ENCODE measurements at regions not wholly inside any gene's neighbourhood (a gene's known extent, or its start where the extent isn't known, plus 50 kb on each side); places are given as distances from the start of the nearest gene placed in this dataset.
"Not testable (repeated sequence)": the region's sequence is repeated elsewhere in the genome, so short reads cannot be mapped to it uniquely, and the experiment has no call there.

DNA sequence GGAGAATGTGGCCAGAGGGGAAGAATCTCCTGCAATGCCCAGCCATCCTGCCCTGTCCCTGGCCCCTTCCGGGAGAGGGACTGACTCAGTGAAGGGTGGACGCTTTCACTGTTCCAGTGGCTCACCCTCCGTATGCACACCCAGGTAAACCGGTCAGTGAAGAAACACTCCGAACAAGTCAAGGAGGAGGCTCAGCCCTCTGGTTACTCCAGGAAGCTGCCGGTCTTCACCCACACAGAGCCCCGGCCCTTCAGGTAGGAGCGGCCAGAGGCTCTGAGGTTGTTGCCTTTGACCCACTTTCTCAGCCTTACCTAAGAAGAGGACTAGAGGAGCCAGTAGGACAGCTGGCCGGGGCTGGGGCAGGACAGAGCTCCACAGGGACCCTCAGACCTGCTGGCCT is 4419.8 kb upstream of the TPTE start:
- H4K12ac ChIP-seq (ENCODE audit: low read depth, low read length); H2BK120ac ChIP-seq (ENCODE audit: insufficient read depth, low read length, poor library complexity); H3K4ac ChIP-seq (ENCODE audit: low read depth, low read length); DNase-seq; H2AK5ac ChIP-seq (ENCODE audit: low read length); H2BK5ac ChIP-seq (ENCODE audit: low read depth, low read length, poor library complexity); H3K79me2 ChIP-seq (ENCODE audit: control insufficient read depth, insufficient read depth, low read length, poor library complexity); H4K91ac ChIP-seq (ENCODE audit: low read depth, low read length); H2AFZ ChIP-seq (ENCODE audit: insufficient read depth, low read length, poor library complexity); H3K4me2 ChIP-seq (ENCODE audit: low read length); H3K9me3 ChIP-seq (ENCODE audit: insufficient read depth, low read depth, low read length); H3K4me3 ChIP-seq (ENCODE audit: low read depth, low read length); H3K14ac ChIP-seq (ENCODE audit: low read length); H4K8ac ChIP-seq (ENCODE audit: low read depth, low read length); H3K27ac ChIP-seq (ENCODE audit: low read depth, low read length); H3K4me1 ChIP-seq (ENCODE audit: control insufficient read depth in 1 of 2, insufficient read depth in 2 of 2, low read length in 2 of 2); H3K27me3 ChIP-seq (ENCODE audit: insufficient read depth, low read length); H3K36me3 ChIP-seq (ENCODE audit: control insufficient read depth in 1 of 2, insufficient read depth in 2 of 2, low read length in 2 of 2); H2BK12ac ChIP-seq (ENCODE audit: low read length); H3K9ac ChIP-seq (ENCODE audit: low read length); H3K79me1 ChIP-seq (ENCODE audit: low read length); H3K23ac ChIP-seq (ENCODE audit: low read length); H3K18ac ChIP-seq (ENCODE audit: low read length): not testable (repeated sequence)
- WGBS (ENCODE audit: extremely low coverage, insufficient coverage, insufficient read length), result no CpG with 5 or more reads among the region's 9 CpGs

GRCh38 chr21:6104546-6104945 is 4416.8 kb upstream of the TPTE start:
- not testable (repeated sequence) for H3K14ac ChIP-seq (ENCODE audit: low read length); H2BK120ac ChIP-seq (ENCODE audit: insufficient read depth, low read length, poor library complexity); H3K9ac ChIP-seq (ENCODE audit: low read length); H3K79me1 ChIP-seq (ENCODE audit: low read length); H2BK12ac ChIP-seq (ENCODE audit: low read length); H4K12ac ChIP-seq (ENCODE audit: low read depth, low read length); H3K27ac ChIP-seq (ENCODE audit: low read depth, low read length); H2AFZ ChIP-seq (ENCODE audit: insufficient read depth, low read length, poor library complexity); H3K79me2 ChIP-seq (ENCODE audit: control insufficient read depth, insufficient read depth, low read length, poor library complexity); H4K8ac ChIP-seq (ENCODE audit: low read depth, low read length); H3K4me3 ChIP-seq (ENCODE audit: low read depth, low read length); H3K36me3 ChIP-seq (ENCODE audit: control insufficient read depth in 1 of 2, insufficient read depth in 2 of 2, low read length in 2 of 2); H3K9me3 ChIP-seq (ENCODE audit: insufficient read depth, low read depth, low read length); H4K91ac ChIP-seq (ENCODE audit: low read depth, low read length); H3K18ac ChIP-seq (ENCODE audit: low read length); H3K4me2 ChIP-seq (ENCODE audit: low read length); H2BK5ac ChIP-seq (ENCODE audit: low read depth, low read length, poor library complexity); H3K27me3 ChIP-seq (ENCODE audit: insufficient read depth, low read length); H2AK5ac ChIP-seq (ENCODE audit: low read length); H3K23ac ChIP-seq (ENCODE audit: low read length); H3K4ac ChIP-seq (ENCODE audit: low read depth, low read length); DNase-seq; H3K4me1 ChIP-seq (ENCODE audit: control insufficient read depth in 1 of 2, insufficient read depth in 2 of 2, low read length in 2 of 2)
- no CpG with 5 or more reads among the region's 8 CpGs for WGBS (ENCODE audit: extremely low coverage, insufficient coverage, insufficient read length)

DNA sequence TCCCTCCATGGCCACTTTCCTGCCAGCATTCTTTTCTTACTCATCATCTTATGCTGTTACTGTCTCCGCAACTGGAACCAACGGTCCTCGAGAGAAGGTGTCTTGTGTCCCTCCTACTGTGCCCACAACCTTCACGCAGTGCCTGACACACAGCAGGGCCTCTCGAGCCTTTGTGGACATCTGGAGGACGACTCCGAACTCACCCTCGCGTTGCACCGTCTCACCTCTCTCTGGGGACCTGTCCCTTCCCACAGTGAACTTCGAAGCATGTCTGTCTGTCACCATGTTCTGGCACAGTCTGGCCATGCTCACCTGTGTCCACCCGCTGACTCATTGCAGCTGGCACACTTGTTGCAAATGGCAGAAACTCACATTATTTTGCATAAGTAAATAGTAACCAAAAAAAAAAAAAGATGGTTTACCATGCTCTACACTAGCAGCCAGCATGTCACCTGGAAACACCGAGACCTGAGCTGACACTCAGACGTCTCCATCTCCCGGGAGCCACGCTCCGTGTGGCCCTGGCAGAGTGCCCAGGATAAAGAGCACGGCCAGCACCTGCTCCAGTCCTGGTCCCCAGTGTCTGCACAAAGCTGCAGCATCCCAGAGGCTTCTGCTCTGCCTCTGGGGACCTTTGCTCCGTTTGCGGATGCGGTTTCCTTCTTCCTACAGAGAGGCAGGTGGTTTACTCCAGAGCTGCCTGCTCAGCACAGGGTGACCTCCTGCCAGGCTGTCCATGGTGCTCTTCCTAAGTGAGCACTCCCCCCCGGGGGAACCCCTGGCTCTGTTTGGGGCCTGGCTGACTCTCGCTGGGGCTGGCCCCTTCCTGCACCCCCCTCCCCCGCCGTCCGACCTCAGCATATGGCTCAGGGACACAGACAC is 4414.5 kb upstream of the TPTE start:
- H3K23ac ChIP-seq (ENCODE audit: low read length); H4K91ac ChIP-seq (ENCODE audit: low read depth, low read length); H3K4me3 ChIP-seq (ENCODE audit: low read depth, low read length); H3K14ac ChIP-seq (ENCODE audit: low read length); H3K18ac ChIP-seq (ENCODE audit: low read length); H3K9me3 ChIP-seq (ENCODE audit: insufficient read depth, low read depth, low read length); H3K4ac ChIP-seq (ENCODE audit: low read depth, low read length); H3K4me1 ChIP-seq (ENCODE audit: control insufficient read depth in 1 of 2, insufficient read depth in 2 of 2, low read length in 2 of 2); H3K27me3 ChIP-seq (ENCODE audit: insufficient read depth, low read length); H2AFZ ChIP-seq (ENCODE audit: insufficient read depth, low read length, poor library complexity); H2BK120ac ChIP-seq (ENCODE audit: insufficient read depth, low read length, poor library complexity); H4K12ac ChIP-seq (ENCODE audit: low read depth, low read length); DNase-seq; H2BK5ac ChIP-seq (ENCODE audit: low read depth, low read length, poor library complexity); H4K8ac ChIP-seq (ENCODE audit: low read depth, low read length); H2BK12ac ChIP-seq (ENCODE audit: low read length); H2AK5ac ChIP-seq (ENCODE audit: low read length); H3K9ac ChIP-seq (ENCODE audit: low read length); H3K79me1 ChIP-seq (ENCODE audit: low read length); H3K27ac ChIP-seq (ENCODE audit: low read depth, low read length); H3K79me2 ChIP-seq (ENCODE audit: control insufficient read depth, insufficient read depth, low read length, poor library complexity); H3K4me2 ChIP-seq (ENCODE audit: low read length); H3K36me3 ChIP-seq (ENCODE audit: control insufficient read depth in 1 of 2, insufficient read depth in 2 of 2, low read length in 2 of 2): not testable (repeated sequence)
- no CpG with 5 or more reads among the region's 26 CpGs for WGBS (ENCODE audit: extremely low coverage, insufficient coverage, insufficient read length)

DNA sequence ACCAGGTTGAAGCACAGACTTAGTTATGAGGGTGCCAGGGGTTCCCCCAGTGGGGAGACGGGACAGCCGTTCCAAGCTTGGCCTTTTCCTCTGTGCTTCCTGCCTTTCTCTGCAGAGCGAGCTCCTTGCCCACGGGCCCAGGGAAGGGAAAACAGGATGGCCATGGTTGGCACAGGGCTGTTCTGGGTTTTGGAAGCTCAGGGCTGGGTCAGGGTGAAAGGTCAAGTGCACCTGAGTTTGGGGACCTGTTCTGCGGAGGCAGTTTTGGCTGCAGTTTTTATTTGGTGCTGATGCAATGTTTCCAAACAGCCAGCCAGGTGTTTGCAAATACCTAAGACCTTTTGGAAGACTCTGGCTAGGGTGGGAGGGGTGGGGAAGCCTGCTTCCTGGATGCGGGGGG is 4412.5 kb upstream of the TPTE start:
- H3K23ac ChIP-seq (ENCODE audit: low read length); H4K91ac ChIP-seq (ENCODE audit: low read depth, low read length); H4K8ac ChIP-seq (ENCODE audit: low read depth, low read length); H2AK5ac ChIP-seq (ENCODE audit: low read length); H3K36me3 ChIP-seq (ENCODE audit: control insufficient read depth in 1 of 2, insufficient read depth in 2 of 2, low read length in 2 of 2); DNase-seq; H3K9me3 ChIP-seq (ENCODE audit: insufficient read depth, low read depth, low read length); H2BK120ac ChIP-seq (ENCODE audit: insufficient read depth, low read length, poor library complexity); H3K18ac ChIP-seq (ENCODE audit: low read length); H3K4me2 ChIP-seq (ENCODE audit: low read length); H2BK5ac ChIP-seq (ENCODE audit: low read depth, low read length, poor library complexity); H3K27me3 ChIP-seq (ENCODE audit: insufficient read depth, low read length); H3K9ac ChIP-seq (ENCODE audit: low read length); H3K79me1 ChIP-seq (ENCODE audit: low read length); H3K14ac ChIP-seq (ENCODE audit: low read length); H2AFZ ChIP-seq (ENCODE audit: insufficient read depth, low read length, poor library complexity); H4K12ac ChIP-seq (ENCODE audit: low read depth, low read length); H3K79me2 ChIP-seq (ENCODE audit: control insufficient read depth, insufficient read depth, low read length, poor library complexity); H2BK12ac ChIP-seq (ENCODE audit: low read length); H3K27ac ChIP-seq (ENCODE audit: low read depth, low read length); H3K4me1 ChIP-seq (ENCODE audit: control insufficient read depth in 1 of 2, insufficient read depth in 2 of 2, low read length in 2 of 2); H3K4ac ChIP-seq (ENCODE audit: low read depth, low read length); H3K4me3 ChIP-seq (ENCODE audit: low read depth, low read length): not testable (repeated sequence)
- WGBS (ENCODE audit: extremely low coverage, insufficient coverage, insufficient read length), result no CpG with 5 or more reads among the region's 6 CpGs

Measured in trophoblast cell (in vitro differentiated cells and primary cell).